Nephron progenitor cell (in vitro differentiated cells): ENCODE measurements at regions not wholly inside any gene's neighbourhood (a gene's known extent, or its start where the extent isn't known, plus 50 kb on each side); places are given as distances from the start of the nearest gene placed in this dataset.

Source experiments
- DNase-seq: peaks from one replicate; pipeline ENCODE4 v3.0.0; 2021
- H3K27ac Mint-ChIP-seq: 2 replicates; pipeline ENCODE4 v1.8.0; 2021; ENCODE audit warnings: mild to moderate bottlenecking, moderate library complexity, mixed read lengths
- H3K27me3 Mint-ChIP-seq: 2 replicates; pipeline ENCODE4 v1.8.0; 2021; ENCODE audit warnings: mild to moderate bottlenecking, low read depth, mixed read lengths; ENCODE audit not compliant: poor library complexity
- H3K36me3 Mint-ChIP-seq: 2 replicates; pipeline ENCODE4 v1.8.0; 2021; ENCODE audit warnings: low read depth, mixed read lengths
- H3K4me1 Mint-ChIP-seq: 2 replicates; pipeline ENCODE4 v1.8.0; 2021; ENCODE audit warnings: mixed read lengths
- H3K4me3 Mint-ChIP-seq: 2 replicates; pipeline ENCODE4 v1.8.0; 2021; ENCODE audit warnings: mild to moderate bottlenecking, moderate library complexity, mixed read lengths
- H3K9me3 Mint-ChIP-seq: 2 replicates; pipeline ENCODE4 v1.8.0; 2021; ENCODE audit warnings: mild to moderate bottlenecking, moderate library complexity, mixed read lengths
- TF ChIP-seq, protein P1 (sequence below): fragments of 200-600 bp; sonication (generic); IDR thresholded peaks from 2 replicates; pipeline ENCODE4 v1.5.0; 2021; ENCODE audit warnings: antibody characterized with exemption

DNA sequence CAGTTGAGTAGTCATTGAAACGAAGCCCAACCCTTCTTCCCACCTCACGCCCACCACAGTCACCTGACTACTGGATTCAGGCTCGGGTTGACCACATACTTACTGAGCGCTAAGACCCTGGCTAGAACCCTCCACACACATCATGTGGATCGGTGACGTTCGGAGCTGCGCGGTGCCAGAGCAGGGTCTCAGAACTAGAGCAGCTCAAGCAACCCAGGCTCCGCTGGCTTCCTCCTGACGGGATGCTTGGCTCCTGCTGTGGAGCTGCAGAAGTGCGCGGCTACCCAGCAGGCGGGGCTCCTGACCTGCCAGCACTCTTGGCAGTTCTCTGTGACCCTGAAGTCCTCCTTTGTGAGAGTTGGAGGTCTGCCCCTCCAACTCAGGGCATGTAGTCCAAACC is 90.6 kb upstream of the MBOAT2 start:
- Mint-ChIP-seq H3K36me3 (no peaks in the 10 kb centered on the region), H3K27ac (no peak overlapping the region), H3K9me3 (no peaks in the 10 kb centered on the region), H3K4me3 (no peak overlapping the region), H3K4me1 (peaks cover 51% of the 10 kb centered on the region), H3K27me3 (peaks cover 26% of the 10 kb centered on the region)
- DNase-seq = no peak
- TF ChIP-seq, protein P1, sequence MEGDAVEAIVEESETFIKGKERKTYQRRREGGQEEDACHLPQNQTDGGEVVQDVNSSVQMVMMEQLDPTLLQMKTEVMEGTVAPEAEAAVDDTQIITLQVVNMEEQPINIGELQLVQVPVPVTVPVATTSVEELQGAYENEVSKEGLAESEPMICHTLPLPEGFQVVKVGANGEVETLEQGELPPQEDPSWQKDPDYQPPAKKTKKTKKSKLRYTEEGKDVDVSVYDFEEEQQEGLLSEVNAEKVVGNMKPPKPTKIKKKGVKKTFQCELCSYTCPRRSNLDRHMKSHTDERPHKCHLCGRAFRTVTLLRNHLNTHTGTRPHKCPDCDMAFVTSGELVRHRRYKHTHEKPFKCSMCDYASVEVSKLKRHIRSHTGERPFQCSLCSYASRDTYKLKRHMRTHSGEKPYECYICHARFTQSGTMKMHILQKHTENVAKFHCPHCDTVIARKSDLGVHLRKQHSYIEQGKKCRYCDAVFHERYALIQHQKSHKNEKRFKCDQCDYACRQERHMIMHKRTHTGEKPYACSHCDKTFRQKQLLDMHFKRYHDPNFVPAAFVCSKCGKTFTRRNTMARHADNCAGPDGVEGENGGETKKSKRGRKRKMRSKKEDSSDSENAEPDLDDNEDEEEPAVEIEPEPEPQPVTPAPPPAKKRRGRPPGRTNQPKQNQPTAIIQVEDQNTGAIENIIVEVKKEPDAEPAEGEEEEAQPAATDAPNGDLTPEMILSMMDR = no peak

DNA sequence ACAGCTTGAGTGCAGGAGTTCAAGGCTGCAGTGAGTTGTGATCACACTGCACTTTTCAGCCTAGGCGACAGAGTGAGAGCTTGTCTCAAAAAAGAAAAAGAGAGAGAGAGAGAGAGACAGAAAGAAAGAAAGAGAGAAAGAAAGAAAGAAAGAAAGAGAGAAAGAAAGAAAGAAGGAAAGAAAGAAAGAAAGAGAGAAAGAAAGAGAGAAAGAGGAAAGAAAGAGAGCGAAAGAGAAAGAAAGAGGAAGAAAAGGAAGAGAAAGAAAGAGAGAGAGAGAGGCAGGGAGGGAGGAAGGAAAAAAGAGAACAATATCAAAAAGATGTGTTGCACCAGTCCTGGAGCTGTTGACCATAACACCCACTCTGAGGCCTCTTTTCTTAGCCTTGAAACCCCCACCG is 89.8 kb upstream of the MBOAT2 start:
- TF ChIP-seq, protein P1 = no peak
- no peak overlapping the region for H3K27ac Mint-ChIP-seq
- H3K9me3 Mint-ChIP-seq = no peaks in the 10 kb centered on the region
- no peak for DNase-seq
- H3K4me3 Mint-ChIP-seq = no peak overlapping the region
- peaks cover 43% of the 10 kb centered on the region for H3K4me1 Mint-ChIP-seq
- peaks cover 26% of the 10 kb centered on the region for H3K27me3 Mint-ChIP-seq
- no peaks in the 10 kb centered on the region for H3K36me3 Mint-ChIP-seq

DNA sequence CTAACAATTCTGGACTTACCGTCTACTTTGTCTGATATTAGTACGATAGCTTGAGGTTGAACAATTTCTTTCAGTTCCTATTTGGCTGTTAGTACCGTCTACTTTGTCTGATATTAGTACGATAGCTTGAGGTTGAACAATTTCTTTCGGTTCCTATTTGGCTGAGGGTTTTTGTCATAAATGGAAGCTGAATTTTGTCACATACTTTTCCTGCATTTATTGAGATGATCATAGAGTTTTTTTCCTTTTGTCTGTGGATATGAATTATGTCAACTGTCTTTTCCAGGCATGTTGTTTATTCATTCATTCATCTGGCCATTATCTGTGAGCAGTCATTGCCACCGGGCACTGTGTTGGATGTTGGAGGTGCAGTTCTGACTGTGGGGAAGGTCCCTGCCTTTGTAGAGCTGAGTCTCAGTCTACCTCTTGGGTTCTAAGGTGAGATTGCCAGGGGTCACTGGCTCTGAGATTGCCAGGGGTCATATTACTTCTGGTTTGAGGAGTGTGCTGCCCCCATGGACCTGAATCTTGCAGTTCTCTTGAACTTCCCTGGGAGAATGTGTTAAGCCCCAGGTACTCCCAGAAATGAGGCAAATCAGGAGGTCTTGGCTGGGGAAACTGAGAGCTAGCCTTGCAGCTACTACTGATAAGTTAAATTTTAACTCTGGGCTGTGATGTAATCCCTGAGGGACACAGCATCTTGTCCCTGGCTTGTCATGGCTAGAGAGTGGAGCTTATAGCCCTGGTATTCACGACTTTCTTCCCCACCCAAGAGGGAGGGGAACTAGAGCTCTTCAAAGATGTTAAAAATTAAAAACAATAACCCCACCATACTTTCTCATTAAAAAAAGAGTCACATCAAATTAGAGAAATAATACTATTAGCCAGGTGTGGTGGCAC is 89.1 kb upstream of the MBOAT2 start:
- TF ChIP-seq, protein P1 = no peak
- Mint-ChIP-seq H3K4me3 (no peak overlapping the region), H3K36me3 (no peaks in the 10 kb centered on the region), H3K9me3 (no peaks in the 10 kb centered on the region), H3K4me1 (peaks cover 43% of the 10 kb centered on the region), H3K27me3 (peaks cover 25% of the 10 kb centered on the region), H3K27ac (no peak overlapping the region)
- DNase-seq = no peak

DNA sequence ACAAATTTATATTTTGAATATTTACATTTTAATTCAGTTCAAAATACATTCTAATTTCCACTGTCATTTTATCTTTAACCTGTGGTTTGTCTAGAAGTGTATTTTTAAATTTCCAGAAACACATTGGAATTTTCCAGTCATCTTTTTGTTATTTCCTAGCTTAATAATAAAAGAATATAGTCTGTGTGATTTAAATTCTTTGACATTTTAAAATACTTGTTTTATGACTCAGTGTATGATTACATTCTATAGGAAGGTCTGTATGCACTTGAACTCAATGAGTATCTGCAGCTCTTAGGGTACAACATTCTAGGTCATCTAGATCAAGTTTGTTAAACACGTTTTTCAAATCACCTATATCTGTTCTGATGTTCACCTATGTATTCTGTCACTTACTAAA is 88.3 kb upstream of the MBOAT2 start:
- Mint-ChIP-seq H3K9me3 (no peaks in the 10 kb centered on the region), H3K27me3 (peaks cover 24% of the 10 kb centered on the region), H3K27ac (no peak overlapping the region), H3K4me3 (no peak overlapping the region), H3K4me1 (peaks cover 44% of the 10 kb centered on the region), H3K36me3 (no peaks in the 10 kb centered on the region)
- TF ChIP-seq, protein P1 = no peak
- no peak for DNase-seq

DNA sequence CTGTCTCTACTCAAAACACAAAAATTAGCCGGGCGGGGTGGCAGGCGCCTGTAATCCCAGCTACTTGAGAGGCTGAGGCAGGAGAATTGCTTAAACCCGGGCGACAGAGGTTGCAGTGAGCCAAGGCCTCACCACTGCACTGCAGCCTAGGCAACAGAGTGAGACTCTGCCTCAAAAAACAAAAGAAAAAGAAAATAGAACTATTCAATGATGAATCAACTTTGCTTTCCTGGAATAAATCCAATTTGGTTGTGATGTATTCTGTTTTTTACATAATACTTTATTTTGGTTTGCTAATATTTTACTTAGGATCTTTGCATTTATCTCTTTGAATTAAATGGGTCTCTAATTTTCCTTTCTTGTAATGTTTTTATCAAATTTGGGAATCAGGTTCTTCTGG is 86.3 kb upstream of the MBOAT2 start:
- no peak overlapping the region for H3K27ac Mint-ChIP-seq

More for the DNA sequence above, 86.3 kb upstream of the MBOAT2 start:
- Mint-ChIP-seq H3K9me3 (no peaks in the 10 kb centered on the region), H3K4me1 (peaks cover 44% of the 10 kb centered on the region), H3K27me3 (peaks cover 20% of the 10 kb centered on the region), H3K36me3 (no peaks in the 10 kb centered on the region), H3K4me3 (no peak overlapping the region)
- TF ChIP-seq, protein P1 = no peak
- DNase-seq = no peak
